Uterus (tissue), 2 donors: ENCODE measurements at regions not wholly inside any gene's neighbourhood (a gene's known extent, or its start where the extent isn't known, plus 50 kb on each side); places are given as distances from the start of the nearest gene placed in this dataset.

Experiments used
- POLR2A ChIP-seq, 2 donors: fragments of 450-650 bp; IDR thresholded peaks; one replicate each; pipeline ENCODE4 v1.6.1; 2016; ENCODE audit warnings: antibody characterized with exemption in 2 of 2, mild to moderate bottlenecking in 1 of 2, moderate library complexity in 1 of 2
- TF ChIP-seq, protein P1 (sequence below), 4 experiments: fragments of 200-600 bp in 2 of 4; fragments of 450-650 bp in 2 of 4; sonication (generic) in 2 of 4; IDR thresholded peaks; one replicate each; pipeline ENCODE4 v1.5.1; 2016 to 2019; ENCODE audit warnings: antibody characterized with exemption in 4 of 4, mild to moderate bottlenecking in 2 of 4, moderate library complexity in 1 of 4

DNA sequence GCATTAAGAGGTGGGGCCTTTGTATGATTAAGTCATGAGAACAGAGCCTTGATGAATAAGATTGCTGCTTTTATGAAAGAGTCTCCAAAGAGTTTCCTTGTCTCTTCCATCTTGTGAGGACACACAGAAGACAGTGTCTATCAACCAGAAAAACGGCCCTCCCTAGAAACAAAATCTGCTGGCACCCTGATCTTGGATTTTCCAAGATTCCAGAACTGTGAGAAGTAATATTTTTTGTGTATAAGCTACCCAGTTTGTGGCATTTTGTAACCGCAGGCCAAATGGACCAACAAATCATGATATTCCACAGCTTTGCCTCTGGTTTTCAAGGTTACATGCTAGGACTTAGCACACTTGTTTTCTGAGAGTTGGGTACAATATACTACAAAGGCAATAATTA lies 687.8 kb downstream of the TDRD15 start:
- TF ChIP-seq, protein P1, sequence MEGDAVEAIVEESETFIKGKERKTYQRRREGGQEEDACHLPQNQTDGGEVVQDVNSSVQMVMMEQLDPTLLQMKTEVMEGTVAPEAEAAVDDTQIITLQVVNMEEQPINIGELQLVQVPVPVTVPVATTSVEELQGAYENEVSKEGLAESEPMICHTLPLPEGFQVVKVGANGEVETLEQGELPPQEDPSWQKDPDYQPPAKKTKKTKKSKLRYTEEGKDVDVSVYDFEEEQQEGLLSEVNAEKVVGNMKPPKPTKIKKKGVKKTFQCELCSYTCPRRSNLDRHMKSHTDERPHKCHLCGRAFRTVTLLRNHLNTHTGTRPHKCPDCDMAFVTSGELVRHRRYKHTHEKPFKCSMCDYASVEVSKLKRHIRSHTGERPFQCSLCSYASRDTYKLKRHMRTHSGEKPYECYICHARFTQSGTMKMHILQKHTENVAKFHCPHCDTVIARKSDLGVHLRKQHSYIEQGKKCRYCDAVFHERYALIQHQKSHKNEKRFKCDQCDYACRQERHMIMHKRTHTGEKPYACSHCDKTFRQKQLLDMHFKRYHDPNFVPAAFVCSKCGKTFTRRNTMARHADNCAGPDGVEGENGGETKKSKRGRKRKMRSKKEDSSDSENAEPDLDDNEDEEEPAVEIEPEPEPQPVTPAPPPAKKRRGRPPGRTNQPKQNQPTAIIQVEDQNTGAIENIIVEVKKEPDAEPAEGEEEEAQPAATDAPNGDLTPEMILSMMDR (IDR thresholded peaks at IDR 0.05), result no peak
- TF ChIP-seq POLR2A (IDR thresholded peaks at IDR 0.05), result no peak
